Glutamatergic neuron (in vitro differentiated cells): ENCODE measurements at regions not wholly inside any gene's neighbourhood (a gene's known extent, or its start where the extent isn't known, plus 50 kb on each side); places are given as distances from the start of the nearest gene placed in this dataset.

Source experiments
- DNase-seq: peaks from one replicate; pipeline ENCODE4 v3.0.0; 2022
- H3K27ac Mint-ChIP-seq: one replicate; pipeline ENCODE4 v1.8.0; 2020; ENCODE audit warnings: mild to moderate bottlenecking, mixed read lengths, inconsistent platforms; ENCODE audit not compliant: unreplicated experiment
- H3K27me3 Mint-ChIP-seq: one replicate; pipeline ENCODE4 v1.8.0; 2020; ENCODE audit warnings: mild to moderate bottlenecking, moderate library complexity, mixed read lengths, inconsistent platforms; ENCODE audit not compliant: unreplicated experiment
- H3K36me3 Mint-ChIP-seq: one replicate; pipeline ENCODE4 v1.8.0; 2020; ENCODE audit warnings: mild to moderate bottlenecking, mixed read lengths, inconsistent platforms; ENCODE audit not compliant: unreplicated experiment
- H3K4me1 Mint-ChIP-seq: one replicate; pipeline ENCODE4 v1.8.0; 2020; ENCODE audit warnings: mild to moderate bottlenecking, low read depth, mixed read lengths, inconsistent platforms; ENCODE audit not compliant: unreplicated experiment
- H3K4me3 Mint-ChIP-seq: one replicate; pipeline ENCODE4 v1.8.0; 2020; ENCODE audit warnings: mild to moderate bottlenecking, mixed read lengths, inconsistent platforms; ENCODE audit not compliant: unreplicated experiment
- H3K9me3 Mint-ChIP-seq: one replicate; pipeline ENCODE4 v1.8.0; 2020; ENCODE audit warnings: mild to moderate bottlenecking, moderate library complexity, mixed read lengths, inconsistent platforms; ENCODE audit not compliant: unreplicated experiment
- CTCF ChIP-seq: fragments of 200-600 bp; sonication (generic); IDR thresholded peaks from one replicate; pipeline ENCODE4 v1.5.0; 2021; ENCODE audit not compliant: partially characterized antibody, unreplicated experiment

- Mint-ChIP-seq H3K4me3 (no peak overlapping the region), H3K27me3 (no peaks in the 10 kb centered on the region), H3K9me3 (no peaks in the 10 kb centered on the region), H3K36me3 (no peaks in the 10 kb centered on the region), H3K4me1 (no peaks in the 10 kb centered on the region), H3K27ac (no peak overlapping the region)
- no peak for DNase-seq
- TF ChIP-seq CTCF, result no peak
These were observed 733.2 kb downstream of the INHBA start for GRCh38 chr7:40969641-40970040.

- Mint-ChIP-seq H3K4me3 (no peak overlapping the region), H3K4me1 (no peaks in the 10 kb centered on the region), H3K9me3 (no peaks in the 10 kb centered on the region), H3K27me3 (no peaks in the 10 kb centered on the region), H3K36me3 (no peaks in the 10 kb centered on the region), H3K27ac (no peak overlapping the region)
- no peak for DNase-seq
- TF ChIP-seq CTCF, result no peak
These were observed 736.2 kb downstream of the INHBA start for GRCh38 chr7:40966693-40967092.

- Mint-ChIP-seq H3K4me1 (no peaks in the 10 kb centered on the region), H3K27me3 (no peaks in the 10 kb centered on the region), H3K27ac (no peak overlapping the region), H3K4me3 (no peak overlapping the region), H3K36me3 (no peaks in the 10 kb centered on the region), H3K9me3 (no peaks in the 10 kb centered on the region)
- TF ChIP-seq CTCF, result no peak
- DNase-seq, result no peak
These were observed 737.1 kb downstream of the INHBA start for GRCh38 chr7:40965774-40966173.

- TF ChIP-seq CTCF, result no peak
- Mint-ChIP-seq H3K9me3 (no peaks in the 10 kb centered on the region), H3K27ac (no peak overlapping the region)
These were observed 737.9 kb downstream of the INHBA start for GRCh38 chr7:40965016-40965415.

GRCh38 chr7:40964610-40965009 is 738.3 kb downstream of the INHBA start:
- Mint-ChIP-seq H3K9me3 (no peaks in the 10 kb centered on the region), H3K36me3 (no peaks in the 10 kb centered on the region), H3K27me3 (no peaks in the 10 kb centered on the region), H3K4me3 (no peak overlapping the region), H3K4me1 (no peaks in the 10 kb centered on the region), H3K27ac (no peak overlapping the region)
- TF ChIP-seq CTCF, result no peak
- DNase-seq, result no peak

More at GRCh38 chr7:40965016-40965415, 737.9 kb downstream of the INHBA start:
- H3K4me3 Mint-ChIP-seq, result no peak overlapping the region
- no peaks in the 10 kb centered on the region for H3K36me3 Mint-ChIP-seq
- DNase-seq, result no peak
- no peaks in the 10 kb centered on the region for H3K27me3 Mint-ChIP-seq
- no peaks in the 10 kb centered on the region for H3K4me1 Mint-ChIP-seq
